Epidermal melanocyte (primary cell): ENCODE measurements at regions not wholly inside any gene's neighbourhood (a gene's known extent, or its start where the extent isn't known, plus 50 kb on each side); places are given as distances from the start of the nearest gene placed in this dataset.
"Not testable (repeated sequence)": the region's sequence is repeated elsewhere in the genome, so short reads cannot be mapped to it uniquely, and the experiment has no call there.

Experiments used
- DNase-seq: peaks from one replicate; pipeline ENCODE4 v3.0.0; 2011; ENCODE audit warnings: low spot score; ENCODE audit not compliant: insufficient read length

GRCh38 chr10:125605167-125605566, 77.8 kb downstream of the TEX36 start:
- no peak for DNase-seq

DNA sequence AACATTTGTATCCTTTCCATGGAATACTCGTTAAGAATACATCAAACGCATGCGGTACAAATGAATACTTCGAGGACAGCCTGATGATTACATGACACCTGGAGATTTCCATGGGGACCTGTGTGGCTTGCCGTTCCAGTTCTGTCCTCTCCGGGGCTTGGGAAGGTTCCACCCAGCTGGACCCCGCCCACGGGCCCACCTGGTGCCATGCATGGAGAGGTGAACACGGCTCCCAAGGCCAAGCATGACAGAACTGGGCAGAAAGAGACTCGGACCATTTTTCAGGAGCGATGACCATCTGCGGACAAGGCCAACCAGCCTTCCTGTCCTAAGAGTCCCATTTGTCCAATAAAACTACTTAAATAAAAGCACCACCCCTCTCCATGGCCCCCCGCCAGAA, 80.1 kb downstream of the TEX36 start:
- no peak for DNase-seq

DNA sequence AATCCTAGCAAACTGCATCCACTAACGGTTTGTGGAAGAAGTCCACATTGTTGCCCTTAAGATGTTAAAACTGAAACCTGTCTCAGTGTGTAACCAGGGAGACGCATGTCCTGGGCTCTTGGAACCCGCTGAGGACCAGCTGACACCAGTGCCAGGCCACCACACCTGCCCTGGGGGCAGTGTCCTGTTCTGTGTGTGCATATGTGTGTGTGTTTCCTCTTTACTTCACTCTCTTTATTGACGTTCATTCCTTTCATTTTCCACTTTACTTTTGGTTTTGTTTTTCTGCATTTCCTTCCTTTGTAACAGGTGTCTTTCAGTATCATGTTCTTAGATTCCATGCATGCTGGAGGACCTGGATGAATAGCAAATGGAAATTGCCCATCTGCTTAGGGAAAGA, 83.8 kb downstream of the TEX36 start:
- no peak for DNase-seq

- no peak for DNase-seq
Measured at GRCh38 chr10:125595911-125596310, 87.1 kb downstream of the TEX36 start.

DNA sequence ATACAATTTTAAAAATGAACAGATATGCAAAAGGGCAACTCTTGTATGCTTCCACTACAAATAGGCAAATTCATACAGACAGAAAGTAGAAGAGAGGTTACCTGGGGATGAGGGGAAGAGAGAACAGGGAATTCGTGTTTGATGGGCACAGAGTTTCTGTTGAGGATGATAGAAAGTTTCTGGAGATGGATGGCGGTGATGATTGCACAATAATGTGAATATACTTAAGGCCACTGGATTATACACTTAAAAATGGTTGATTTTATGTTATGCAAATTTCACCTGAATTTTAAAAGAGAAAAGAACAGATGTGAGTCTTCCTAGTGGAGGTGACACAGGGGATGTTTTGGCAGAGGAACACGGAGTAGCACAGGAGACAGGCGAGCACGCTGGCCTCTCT, 89.3 kb downstream of the TEX36 start:
- no peak for DNase-seq

DNA sequence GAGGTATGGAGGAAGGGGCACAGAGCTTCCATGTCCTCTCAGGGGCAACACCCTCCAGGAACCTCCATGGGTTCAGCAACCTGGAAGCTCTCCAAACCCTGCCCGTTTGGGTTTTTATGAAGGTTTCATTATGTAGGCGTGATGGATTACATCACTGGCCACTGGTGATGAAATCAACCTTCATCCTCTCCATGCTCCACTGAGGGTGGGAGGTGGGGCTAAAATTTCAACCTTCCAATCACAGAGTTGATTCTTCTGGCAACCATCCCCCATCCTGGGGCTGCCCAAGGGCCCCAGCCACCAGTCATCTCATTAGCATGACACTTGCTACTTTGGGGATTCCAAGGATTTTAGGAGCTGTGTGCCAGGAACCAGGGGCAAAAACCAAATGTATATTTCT, 90.1 kb downstream of the TEX36 start:
- no peak for DNase-seq

GRCh38 chr10:125591886-125592285, 91.1 kb downstream of the TEX36 start:
- no peak for DNase-seq

- not testable (repeated sequence) for DNase-seq
Measured at GRCh38 chr10:125588738-125589137, 94.2 kb downstream of the TEX36 start.

GRCh38 chr10:125584954-125585353, 98.0 kb downstream of the TEX36 start:
- no peak for DNase-seq

DNA sequence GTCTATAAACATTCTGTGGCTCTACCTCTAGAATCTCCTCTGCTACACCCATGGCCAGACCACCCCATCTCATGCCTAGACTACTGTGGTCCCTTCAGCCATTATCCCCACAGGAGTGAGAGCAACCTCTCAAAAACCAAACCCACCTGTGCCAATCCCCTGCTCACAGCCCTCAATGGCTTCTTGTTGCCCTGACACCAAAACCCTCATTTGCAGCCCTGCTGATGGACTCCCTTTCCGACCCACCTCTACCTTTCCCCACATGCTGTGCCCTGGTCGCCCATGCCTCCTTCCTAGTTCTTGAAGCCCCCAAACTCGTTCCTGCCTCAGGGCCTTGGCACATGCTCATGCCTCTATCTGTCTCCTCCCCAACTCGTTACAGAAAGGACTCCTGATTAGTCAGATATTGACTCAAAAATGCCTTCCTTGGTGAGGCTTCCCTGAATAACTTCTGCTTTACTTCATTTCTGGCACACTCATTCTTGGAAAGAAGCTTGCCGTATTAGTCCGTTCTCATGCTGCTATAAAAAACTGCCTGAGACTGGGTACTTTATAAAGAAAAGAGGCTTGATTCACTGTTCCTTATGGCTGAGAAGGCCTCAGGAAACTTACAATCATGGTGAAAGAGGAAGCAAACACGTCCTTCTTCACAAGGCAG, 104.2 kb downstream of the TEX36 start:
- no peak for DNase-seq

DNA sequence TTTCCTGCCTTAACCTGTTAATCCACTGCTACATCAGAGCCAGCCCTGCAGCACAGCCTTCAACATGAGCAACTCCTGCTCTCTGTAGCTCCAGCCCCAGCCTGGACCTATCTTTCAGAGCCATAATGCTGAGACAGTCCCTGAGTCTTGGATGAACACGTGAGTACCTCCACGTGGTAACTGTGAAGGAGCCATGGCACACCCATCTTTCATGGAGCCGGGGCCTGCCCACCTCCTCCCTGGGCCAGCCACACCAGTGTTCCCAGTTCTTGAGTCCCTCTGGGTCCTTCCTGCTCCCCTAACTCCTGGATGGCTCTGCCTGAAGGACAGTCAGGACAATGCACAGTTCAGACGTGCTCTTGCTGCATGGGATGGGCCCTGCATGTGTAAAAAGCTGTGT, 107.1 kb downstream of the TEX36 start:
- DNase-seq, result no peak

- no peak for DNase-seq
Measured at GRCh38 chr10:125568156-125568555, 114.8 kb downstream of the TEX36 start.

DNA sequence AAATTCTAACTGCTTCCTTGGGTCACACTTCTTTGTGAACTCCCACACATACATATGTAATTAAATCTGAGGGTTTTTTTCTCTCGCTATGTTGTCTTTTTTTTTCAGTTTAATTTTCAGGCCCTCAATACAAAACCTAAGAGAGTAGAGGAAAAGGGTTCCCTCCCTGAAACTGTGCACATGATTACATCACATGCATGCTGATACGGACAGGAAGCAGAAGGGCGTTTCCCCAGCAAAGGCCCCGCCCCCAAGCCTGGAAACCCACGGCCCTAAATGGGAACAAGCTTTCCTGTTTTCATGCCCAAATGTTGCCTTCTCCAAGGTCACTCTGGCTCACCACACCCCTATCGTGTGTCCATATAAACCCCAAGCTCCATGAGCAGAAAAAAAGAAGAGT, 115.4 kb downstream of the TEX36 start:
- DNase-seq, result no peak

- no peak for DNase-seq
Measured at GRCh38 chr10:125565046-125565445, 117.9 kb downstream of the TEX36 start.

DNA sequence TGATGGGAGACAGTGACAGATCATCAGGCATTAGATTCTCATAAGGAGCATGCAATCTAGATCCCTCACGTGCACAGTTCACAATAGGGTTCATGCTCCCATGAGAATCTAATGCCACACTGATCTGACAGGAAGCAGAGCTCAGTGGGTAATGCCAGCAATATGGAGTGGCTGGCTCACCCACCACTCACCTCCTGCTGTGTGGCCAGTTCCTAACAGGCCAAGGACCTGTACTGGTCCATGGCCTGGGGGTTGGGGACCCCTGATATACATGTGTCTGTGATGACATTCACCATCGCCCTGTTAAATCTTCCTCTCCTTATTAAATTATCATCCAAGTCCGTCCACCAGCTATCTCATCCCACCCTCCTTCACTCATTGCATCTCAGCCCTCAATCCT, 118.4 kb downstream of the TEX36 start:
- DNase-seq, result no peak

DNA sequence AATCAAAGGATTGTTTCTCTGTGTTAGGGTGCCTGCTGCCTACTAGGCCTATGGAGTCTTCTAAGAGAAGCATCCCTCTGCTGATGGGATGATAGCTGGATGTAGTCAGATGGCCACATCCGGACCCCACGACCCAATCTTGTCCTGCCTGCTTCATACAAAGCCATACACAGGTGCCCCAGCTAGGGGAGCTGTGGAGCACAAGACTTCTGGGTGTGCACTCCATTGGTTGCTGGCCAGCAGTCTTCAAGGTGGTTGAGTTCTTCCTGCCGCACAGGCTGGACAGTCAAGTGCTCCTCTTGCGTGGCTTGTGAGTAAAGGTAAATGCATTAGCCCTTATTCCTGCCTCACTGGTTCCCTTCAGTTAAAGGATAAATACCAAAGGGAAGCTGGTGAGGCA, 120.2 kb downstream of the TEX36 start:
- DNase-seq, result no peak

GRCh38 chr10:125560947-125561346, 122.0 kb downstream of the TEX36 start:
- DNase-seq, result no peak

- no peak for DNase-seq
Measured at GRCh38 chr10:125559210-125559609, 123.8 kb downstream of the TEX36 start.

DNA sequence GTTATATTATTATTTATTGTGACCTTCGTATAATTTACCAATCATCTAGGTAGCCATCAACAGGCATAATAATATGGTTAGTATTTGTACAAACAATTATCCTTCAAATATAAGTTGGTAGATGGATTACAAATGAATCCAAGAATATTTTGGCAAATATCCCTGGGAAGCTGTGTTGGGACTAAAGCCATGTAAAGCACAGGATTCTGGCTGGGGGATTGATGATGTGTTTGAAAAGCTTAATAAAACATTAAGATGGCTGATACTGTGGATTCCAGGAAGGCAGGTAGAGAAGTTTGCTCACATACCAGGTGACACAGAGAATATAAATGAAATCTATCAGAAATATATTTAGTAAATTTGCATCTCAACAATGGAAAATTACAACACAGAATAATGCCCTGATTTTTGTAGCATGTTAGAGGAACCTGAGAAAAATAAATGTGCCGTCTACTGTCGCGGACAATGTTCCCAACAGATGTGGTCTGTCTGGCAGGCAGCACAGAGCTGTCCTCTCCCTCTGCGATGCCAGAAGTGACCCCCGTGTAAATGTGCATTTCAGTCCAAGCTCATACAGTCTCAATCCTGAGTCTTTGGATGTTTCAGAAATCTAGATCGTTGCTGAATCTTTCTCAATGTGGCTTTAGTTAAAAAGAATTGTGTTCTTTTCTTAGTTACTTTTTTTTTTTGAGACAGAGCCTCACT, 125.0 kb downstream of the TEX36 start:
- no peak for DNase-seq

DNA sequence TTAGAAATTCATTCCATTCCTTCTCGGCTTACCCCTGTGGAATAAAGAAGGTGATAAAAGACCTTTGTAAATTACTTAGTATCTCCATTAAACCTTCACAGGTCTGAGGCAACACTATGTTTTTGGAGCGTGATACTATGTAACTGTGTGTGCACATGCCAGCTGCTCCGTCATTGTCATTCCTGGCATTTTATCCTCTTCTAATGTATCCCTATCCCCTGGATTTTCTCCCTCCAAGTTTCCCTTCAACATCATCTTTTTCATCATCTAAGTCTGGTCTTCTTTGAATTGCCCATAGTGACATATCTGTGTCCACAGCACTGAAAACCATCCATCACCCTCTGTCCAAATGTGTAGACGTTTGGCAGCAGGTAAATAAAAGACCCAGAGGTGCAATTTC, 125.7 kb downstream of the TEX36 start:
- DNase-seq, result no peak

GRCh38 chr10:125556882-125557281, 126.1 kb downstream of the TEX36 start:
- DNase-seq, result no peak

GRCh38 chr10:125555743-125556142, 127.2 kb downstream of the TEX36 start:
- no peak for DNase-seq

DNA sequence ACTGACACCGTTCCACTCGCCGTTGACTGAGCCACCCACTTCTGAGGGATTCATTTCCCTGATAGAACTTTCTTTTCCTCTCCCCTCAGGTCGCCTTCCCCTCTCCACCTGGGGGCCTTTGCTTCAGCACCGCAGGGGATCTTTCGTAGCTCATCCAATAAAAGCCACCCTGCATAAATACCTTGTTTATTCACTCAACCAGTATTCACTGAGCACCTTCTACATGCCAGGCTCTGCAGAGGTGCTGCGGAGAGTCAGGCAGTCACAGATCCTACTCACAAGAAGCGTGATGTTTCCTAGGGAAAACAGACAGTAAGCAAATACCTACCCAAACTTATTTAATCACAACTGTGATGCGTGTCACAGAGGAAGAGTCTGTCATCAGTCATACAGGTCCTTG, 127.7 kb downstream of the TEX36 start:
- DNase-seq, result no peak
